ENCODE measurements at regions not wholly inside any gene's neighbourhood (a gene's known extent, or its start where the extent isn't known, plus 50 kb on each side); places are given as distances from the start of the nearest gene placed in this dataset.

GRCh38 chr6:121771937-121772720 lies 336.7 kb downstream of the GJA1 start:
- TF ChIP-seq POLR2A (IDR thresholded peaks at IDR 0.05) (no peak), CTCF (IDR thresholded peaks at IDR 0.05) (no peak), EP300 (IDR thresholded peaks at IDR 0.05) (no peak)

Measured in ovary (tissue), 3 donors.